GM12875 (cell line): ENCODE measurements at regions not wholly inside any gene's neighbourhood (a gene's known extent, or its start where the extent isn't known, plus 50 kb on each side); places are given as distances from the start of the nearest gene placed in this dataset.
"Not testable (repeated sequence)": the region's sequence is repeated elsewhere in the genome, so short reads cannot be mapped to it uniquely, and the experiment has no call there.

Experiments used
- H3K4me3 ChIP-seq: one replicate; pipeline ENCODE4 v1.5.1; 2011; ENCODE audit warnings: low read depth, low read length, control low read depth
- TF ChIP-seq, protein P1 (sequence below): IDR thresholded peaks from 2 replicates; pipeline ENCODE4 v1.5.1; 2011; ENCODE audit warnings: low read depth, mild to moderate bottlenecking, control low read depth, inconsistent platforms, low read length, moderate library complexity, borderline replicate concordance; ENCODE audit not compliant: insufficient read depth

- TF ChIP-seq, protein P1, sequence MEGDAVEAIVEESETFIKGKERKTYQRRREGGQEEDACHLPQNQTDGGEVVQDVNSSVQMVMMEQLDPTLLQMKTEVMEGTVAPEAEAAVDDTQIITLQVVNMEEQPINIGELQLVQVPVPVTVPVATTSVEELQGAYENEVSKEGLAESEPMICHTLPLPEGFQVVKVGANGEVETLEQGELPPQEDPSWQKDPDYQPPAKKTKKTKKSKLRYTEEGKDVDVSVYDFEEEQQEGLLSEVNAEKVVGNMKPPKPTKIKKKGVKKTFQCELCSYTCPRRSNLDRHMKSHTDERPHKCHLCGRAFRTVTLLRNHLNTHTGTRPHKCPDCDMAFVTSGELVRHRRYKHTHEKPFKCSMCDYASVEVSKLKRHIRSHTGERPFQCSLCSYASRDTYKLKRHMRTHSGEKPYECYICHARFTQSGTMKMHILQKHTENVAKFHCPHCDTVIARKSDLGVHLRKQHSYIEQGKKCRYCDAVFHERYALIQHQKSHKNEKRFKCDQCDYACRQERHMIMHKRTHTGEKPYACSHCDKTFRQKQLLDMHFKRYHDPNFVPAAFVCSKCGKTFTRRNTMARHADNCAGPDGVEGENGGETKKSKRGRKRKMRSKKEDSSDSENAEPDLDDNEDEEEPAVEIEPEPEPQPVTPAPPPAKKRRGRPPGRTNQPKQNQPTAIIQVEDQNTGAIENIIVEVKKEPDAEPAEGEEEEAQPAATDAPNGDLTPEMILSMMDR, result no peak
These were observed 429.8 kb downstream of the TOX3 start for GRCh38 chr16:52117171-52117570.

DNA sequence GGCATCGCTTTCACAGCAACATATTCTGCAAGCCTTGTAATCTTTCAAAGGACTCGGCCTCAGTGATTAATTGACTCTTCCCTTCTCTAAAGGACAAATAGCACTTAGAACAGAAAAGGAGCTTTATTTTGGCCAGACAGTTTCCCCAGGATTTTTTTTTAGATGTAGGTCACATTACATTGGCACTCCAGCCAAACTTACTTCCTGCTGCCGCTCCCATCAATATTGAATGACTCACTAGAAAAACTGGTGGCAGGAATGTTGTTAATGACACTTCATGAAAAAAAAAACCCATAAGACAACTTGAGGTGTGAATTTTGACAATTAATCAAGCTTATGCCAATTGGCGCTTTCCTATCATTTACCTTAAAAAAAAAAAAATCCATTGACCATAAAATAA, 432.6 kb downstream of the TOX3 start:
- no peak overlapping the region for H3K4me3 ChIP-seq
- TF ChIP-seq, protein P1, result no peak

More at GRCh38 chr16:52117171-52117570, 429.8 kb downstream of the TOX3 start:
- H3K4me3 ChIP-seq, result no peak overlapping the region

DNA sequence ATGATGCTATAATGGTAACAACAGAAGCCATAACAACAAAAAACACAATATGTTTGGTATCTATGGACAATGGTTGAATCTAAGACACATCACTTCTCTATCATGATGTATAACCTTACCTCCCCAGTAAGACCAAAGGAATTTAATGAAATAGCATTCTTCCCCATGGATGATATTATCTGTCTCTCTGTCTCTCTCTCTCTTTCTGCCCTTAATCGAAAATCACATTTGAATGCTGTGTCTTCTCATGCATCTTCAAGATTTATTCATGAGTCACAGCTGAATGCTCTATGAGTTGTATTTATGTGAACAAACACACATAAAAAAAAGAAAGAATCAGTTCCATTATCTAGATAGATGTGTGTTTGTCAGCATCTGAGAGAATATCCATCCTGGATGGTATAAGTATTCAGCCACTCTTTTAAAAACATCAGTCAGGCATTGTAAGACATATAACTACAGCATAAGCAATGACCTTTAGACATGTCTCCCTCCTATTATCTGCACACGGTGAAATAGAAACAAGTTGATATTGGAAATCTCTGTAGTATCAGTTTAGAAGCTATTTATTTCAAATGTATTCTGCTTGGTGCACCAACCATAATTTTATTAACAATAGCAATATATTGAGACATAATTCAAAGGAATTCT, 433.3 kb downstream of the TOX3 start:
- no peak overlapping the region for H3K4me3 ChIP-seq
- TF ChIP-seq, protein P1, result no peak

DNA sequence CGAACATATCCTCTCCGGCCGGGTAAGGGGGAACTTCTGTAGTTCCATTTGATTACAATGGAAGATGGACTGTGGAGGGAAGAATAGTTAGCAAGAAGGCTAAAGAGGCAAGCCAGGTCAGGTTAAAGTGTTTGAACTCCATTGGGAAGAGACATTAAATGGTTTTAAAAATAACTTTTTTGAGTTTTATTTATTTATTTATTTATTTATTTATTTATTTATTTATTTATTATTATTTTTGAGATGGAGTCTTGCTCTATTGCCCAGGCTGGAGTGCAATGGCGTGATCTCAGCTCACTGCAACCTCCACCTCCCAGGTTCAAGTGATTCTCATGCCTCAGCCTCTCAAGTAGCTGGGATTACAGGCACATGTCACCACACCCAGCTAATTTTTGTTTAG, 441.9 kb downstream of the TOX3 start:
- not testable (repeated sequence) for H3K4me3 ChIP-seq

GRCh38 chr16:52103791-52104190, 443.2 kb downstream of the TOX3 start:
- H3K4me3 ChIP-seq, result no peak overlapping the region
- TF ChIP-seq, protein P1, result no peak

DNA sequence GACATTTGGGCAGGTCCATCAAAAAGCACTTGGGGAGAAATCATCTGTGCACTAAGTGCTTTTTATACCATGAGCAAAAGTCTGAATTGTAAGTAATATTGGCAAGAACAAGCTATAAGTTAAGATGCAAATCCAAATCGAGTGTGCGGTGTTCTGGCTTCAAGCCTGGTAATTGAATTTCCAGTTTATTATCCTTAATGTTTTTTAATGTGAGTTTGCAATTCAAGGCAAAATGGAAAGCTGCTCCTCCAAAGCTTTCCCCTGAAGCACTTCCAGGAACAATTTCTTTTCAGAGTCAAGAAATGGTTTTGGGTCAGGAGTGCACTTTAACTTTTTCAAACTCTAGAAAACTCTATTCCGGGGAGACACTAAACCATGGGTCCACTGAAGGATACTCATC, 445.7 kb downstream of the TOX3 start:
- TF ChIP-seq, protein P1, result no peak
- no peak overlapping the region for H3K4me3 ChIP-seq

- TF ChIP-seq, protein P1, result no peak
- no peak overlapping the region for H3K4me3 ChIP-seq
These were observed 447.6 kb downstream of the TOX3 start for GRCh38 chr16:52099382-52099781.
